ENCODE measurements at regions not wholly inside any gene's neighbourhood (a gene's known extent, or its start where the extent isn't known, plus 50 kb on each side); places are given as distances from the start of the nearest gene placed in this dataset.

- TF ChIP-seq JUNB (IDR thresholded peaks at IDR 0.05) (no peak), CTCF (IDR thresholded peaks at IDR 0.05) (no peak), MAFK (IDR thresholded peaks at IDR 0.05; ENCODE audit: partially characterized antibody) (no peak), POLR2A (IDR thresholded peaks at IDR 0.05; ENCODE audit: low read length) (no peak), MAZ (IDR thresholded peaks at IDR 0.05; ENCODE audit: borderline replicate concordance, low read depth, low read length) (no peak)
Observed at GRCh38 chr4:52247941-52248340, 196.8 kb downstream of the SPATA18 start.
